Mucosa of descending colon (tissue), 3 donors: ENCODE measurements at regions not wholly inside any gene's neighbourhood (a gene's known extent, or its start where the extent isn't known, plus 50 kb on each side); places are given as distances from the start of the nearest gene placed in this dataset.

Source experiments
- ATAC-seq: fragments of 200-7000 bp; cut with Tn5 transposase; one replicate; pipeline ENCODE4 v1.9.1; 2020; ENCODE audit warnings: mild to moderate bottlenecking, moderate library complexity
- DNase-seq, 3 donors: peaks; one replicate each; pipeline ENCODE4 v3.0.0-alpha.2; 2020
- H3K36me3 ChIP-seq: fragments of 200-600 bp; one replicate; pipeline ENCODE4 v1.8.0; 2021; ENCODE audit warnings: low read depth, mild to moderate bottlenecking
- H3K4me1 ChIP-seq: fragments of 200-600 bp; one replicate; pipeline ENCODE4 v1.8.0; 2021; ENCODE audit warnings: low read depth, mild to moderate bottlenecking
- H3K4me3 ChIP-seq: fragments of 200-600 bp; one replicate; pipeline ENCODE4 v1.8.0; 2021; ENCODE audit warnings: mild to moderate bottlenecking
- H3K9me3 ChIP-seq: fragments of 200-600 bp; one replicate; pipeline ENCODE4 v1.8.0; 2021; ENCODE audit warnings: mild to moderate bottlenecking
- intact Hi-C, 2 donors: fragments of 100-400 bp; cut with DNase I in 1 of 2; cut with micrococcal nuclease in 1 of 2; formaldehyde crosslinking; loops; one replicate each; pipeline versions ENCODE4 v1.11.0 to v1.11.1; 2022; cut with DNase I, micrococcal nuclease
- TF ChIP-seq, protein P1 (sequence below): fragments of 200-600 bp; IDR thresholded peaks from one replicate; pipeline ENCODE4 v1.8.0; 2022; ENCODE audit warnings: antibody characterized with exemption, mild to moderate bottlenecking
- donor health status: DM: no; HTN: no; CAD: no; lungs with moderate emphysema.
- donor health status: DM: no; HTN: no; CAD: no.
- donor health status: DM: no; HTN: yes; CAD: no.

DNA sequence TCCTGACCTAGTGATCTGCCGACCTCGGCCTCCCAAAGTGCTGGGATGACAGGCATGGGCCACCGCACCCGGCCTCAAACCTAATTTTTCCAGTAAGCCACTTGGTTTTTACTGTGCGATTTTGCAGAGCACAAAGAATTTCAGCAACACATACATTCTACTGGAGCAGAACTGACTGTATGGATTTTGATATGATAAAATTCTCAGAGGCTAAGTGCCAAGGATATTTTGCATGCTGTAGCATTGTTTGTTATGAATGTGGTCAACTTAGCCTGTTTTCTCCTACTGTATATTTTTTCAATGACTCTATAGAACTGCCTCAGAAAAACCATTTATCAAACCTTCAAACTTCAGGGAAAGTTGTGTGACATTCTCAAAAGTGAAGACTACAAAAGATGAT lies 89.2 kb downstream of the FAT3 start:
- ATAC-seq = no peak
- no peaks in the 10 kb centered on the region for H3K4me1 ChIP-seq
- intact Hi-C loops = no loop called here

DNA sequence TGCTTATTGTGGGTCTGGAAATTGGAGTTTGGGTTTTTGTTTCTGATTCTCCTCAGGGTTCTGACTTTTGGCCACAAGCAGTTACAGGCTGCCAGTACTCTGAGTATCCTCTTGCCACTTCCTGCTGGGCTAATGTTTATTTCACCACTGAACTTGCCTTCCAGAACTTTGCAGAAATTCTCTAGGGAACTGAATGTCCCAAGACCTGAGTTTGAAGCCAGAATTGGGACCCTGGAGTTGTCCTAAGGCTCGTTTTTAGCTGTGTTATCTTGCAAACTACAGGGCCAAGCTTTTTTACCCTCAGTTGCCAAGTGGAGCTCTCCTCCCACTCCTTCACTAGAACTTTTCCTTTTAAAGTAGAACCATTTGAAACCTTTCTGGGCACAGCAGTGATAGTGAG lies 89.9 kb downstream of the FAT3 start:
- Histone ChIP-seq H3K36me3 (no peaks in the 10 kb centered on the region), H3K9me3 (no peaks in the 10 kb centered on the region), H3K4me1 (no peaks in the 10 kb centered on the region), H3K4me3 (no peak overlapping the region)
- DNase-seq (no peak), ATAC-seq (no peak)
- TF ChIP-seq, protein P1, sequence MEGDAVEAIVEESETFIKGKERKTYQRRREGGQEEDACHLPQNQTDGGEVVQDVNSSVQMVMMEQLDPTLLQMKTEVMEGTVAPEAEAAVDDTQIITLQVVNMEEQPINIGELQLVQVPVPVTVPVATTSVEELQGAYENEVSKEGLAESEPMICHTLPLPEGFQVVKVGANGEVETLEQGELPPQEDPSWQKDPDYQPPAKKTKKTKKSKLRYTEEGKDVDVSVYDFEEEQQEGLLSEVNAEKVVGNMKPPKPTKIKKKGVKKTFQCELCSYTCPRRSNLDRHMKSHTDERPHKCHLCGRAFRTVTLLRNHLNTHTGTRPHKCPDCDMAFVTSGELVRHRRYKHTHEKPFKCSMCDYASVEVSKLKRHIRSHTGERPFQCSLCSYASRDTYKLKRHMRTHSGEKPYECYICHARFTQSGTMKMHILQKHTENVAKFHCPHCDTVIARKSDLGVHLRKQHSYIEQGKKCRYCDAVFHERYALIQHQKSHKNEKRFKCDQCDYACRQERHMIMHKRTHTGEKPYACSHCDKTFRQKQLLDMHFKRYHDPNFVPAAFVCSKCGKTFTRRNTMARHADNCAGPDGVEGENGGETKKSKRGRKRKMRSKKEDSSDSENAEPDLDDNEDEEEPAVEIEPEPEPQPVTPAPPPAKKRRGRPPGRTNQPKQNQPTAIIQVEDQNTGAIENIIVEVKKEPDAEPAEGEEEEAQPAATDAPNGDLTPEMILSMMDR = no peak
- intact Hi-C loops = no loop called here

More for the DNA sequence above, 89.2 kb downstream of the FAT3 start:
- no peak for DNase-seq
- no peaks in the 10 kb centered on the region for H3K36me3 ChIP-seq
- H3K4me3 ChIP-seq = no peak overlapping the region
- TF ChIP-seq, protein P1 = no peak
- H3K9me3 ChIP-seq = no peaks in the 10 kb centered on the region

DNA sequence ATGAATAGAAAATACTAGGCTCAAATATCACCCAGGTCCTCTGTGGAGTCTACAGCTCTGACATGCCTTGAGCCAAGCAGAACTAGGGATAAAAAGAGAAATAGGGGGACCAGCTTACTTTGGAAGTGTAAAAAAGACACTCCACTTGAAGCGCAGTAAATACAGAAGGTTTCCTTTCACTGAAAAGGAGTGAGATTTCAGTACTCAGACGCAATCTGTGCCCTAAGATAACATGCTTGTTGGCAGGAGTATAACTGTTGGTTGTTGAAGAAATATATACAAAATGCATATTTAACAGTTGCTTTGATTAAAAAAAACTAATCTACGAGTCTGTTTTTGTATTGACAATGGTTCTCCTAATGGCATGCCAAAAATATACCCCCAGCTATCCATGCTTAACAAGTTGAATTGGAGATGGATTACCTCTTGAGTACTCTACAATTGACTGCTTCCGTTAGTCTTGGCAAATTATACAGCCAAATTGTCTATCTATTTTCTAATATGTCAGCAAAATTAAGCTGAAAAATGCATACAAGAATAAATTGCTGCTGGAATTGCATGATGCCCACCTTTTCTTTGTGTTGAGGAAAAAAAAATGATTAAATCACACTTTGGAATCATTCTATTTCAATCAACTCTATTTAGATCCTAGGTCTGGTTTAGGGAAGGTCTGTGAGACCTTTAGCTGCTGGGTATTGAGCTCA lies 91.6 kb downstream of the FAT3 start:
- intact Hi-C loops = no loop called here
- TF ChIP-seq, protein P1 = no peak
- no peaks in the 10 kb centered on the region for H3K36me3 ChIP-seq
- ATAC-seq = no peak
- no peaks in the 10 kb centered on the region for H3K9me3 ChIP-seq
- H3K4me1 ChIP-seq = no peaks in the 10 kb centered on the region
- no peak overlapping the region for H3K4me3 ChIP-seq
- no peak for DNase-seq

DNA sequence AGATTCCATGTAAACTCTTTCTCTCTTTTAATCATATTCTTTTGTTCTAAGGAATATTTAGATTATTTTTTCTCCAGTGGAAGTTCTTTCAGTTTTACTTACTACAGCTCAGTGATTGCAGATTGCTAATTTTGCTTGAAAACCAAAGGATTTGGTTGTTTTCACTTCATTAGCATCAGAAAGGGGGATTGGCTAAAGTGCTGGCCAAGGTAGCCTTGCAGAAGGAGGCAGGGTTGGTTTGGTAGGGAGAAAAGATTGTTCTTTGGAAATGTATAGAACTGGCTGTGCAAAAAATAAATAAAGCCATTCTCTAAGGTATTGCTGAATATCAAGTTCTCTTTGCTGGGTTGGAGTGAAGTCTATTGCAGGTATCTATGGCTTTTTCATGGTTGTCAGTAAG lies 92.6 kb downstream of the FAT3 start:
- TF ChIP-seq, protein P1 = no peak
- DNase-seq (no peak), ATAC-seq (no peak)
- H3K4me3 ChIP-seq = no peak overlapping the region
- H3K9me3 ChIP-seq = no peaks in the 10 kb centered on the region
- intact Hi-C loops = no loop called here
- no peaks in the 10 kb centered on the region for H3K36me3 ChIP-seq
- H3K4me1 ChIP-seq = no peaks in the 10 kb centered on the region

DNA sequence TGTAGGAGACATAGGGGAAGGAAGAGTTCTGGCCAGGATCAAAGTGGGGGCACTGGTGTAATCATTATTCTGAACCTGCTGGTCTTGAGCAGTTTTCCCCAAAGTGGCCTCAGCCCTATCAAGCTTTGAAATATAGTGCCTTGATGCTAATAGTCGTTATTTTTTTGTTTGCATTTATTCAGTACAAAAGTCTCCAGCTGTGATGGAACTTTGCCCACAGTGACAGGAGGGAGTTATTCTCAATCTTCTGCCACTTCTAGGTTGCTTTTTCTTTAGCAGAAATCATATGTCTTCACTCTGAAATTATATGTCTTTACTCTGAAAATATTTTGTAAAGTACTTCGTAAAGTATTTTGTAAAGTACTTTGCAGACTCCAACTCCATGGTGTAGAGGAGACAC lies 93.1 kb downstream of the FAT3 start:
- H3K4me3 ChIP-seq = no peak overlapping the region
- no peaks in the 10 kb centered on the region for H3K36me3 ChIP-seq
- TF ChIP-seq, protein P1 = no peak
- intact Hi-C loops = no loop called here
- no peak for DNase-seq
- H3K9me3 ChIP-seq = no peaks in the 10 kb centered on the region
- H3K4me1 ChIP-seq = no peaks in the 10 kb centered on the region
- ATAC-seq = no peak

DNA sequence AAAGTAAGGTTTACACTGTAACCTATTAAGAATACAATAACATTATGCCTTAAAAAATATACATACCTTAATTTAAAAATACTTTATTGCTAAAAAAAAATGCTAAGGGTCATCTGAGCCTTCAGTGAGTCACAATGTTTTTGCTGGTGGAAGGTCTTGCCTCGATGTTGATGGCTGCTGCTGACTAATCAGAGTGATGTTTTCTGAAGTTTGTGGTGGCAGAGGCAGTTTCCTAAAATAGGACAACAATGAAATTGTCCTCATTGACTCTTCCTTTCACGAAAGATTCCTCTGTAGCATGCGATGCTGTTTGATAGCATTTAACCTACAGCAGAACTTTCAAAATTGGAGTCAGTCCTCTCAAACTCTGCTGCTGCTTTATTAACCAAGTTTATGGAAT lies 97.6 kb downstream of the FAT3 start:
- TF ChIP-seq, protein P1 = no peak
- DNase-seq (no peak), ATAC-seq (no peak)
- H3K36me3 ChIP-seq = no peaks in the 10 kb centered on the region
- no peaks in the 10 kb centered on the region for H3K9me3 ChIP-seq
- intact Hi-C loops = no loop called here
- H3K4me3 ChIP-seq = no peak overlapping the region
- H3K4me1 ChIP-seq = no peaks in the 10 kb centered on the region
